HG03457 (cell line): ENCODE measurements at regions not wholly inside any gene's neighbourhood (a gene's known extent, or its start where the extent isn't known, plus 50 kb on each side); places are given as distances from the start of the nearest gene placed in this dataset.
"Not testable (repeated sequence)": the region's sequence is repeated elsewhere in the genome, so short reads cannot be mapped to it uniquely, and the experiment has no call there.

Experiments
- ATAC-seq: cut with Tn5 transposase; IDR thresholded peaks from one replicate; pipeline ENCODE4 v1.9.1; 2021; ENCODE audit warnings: moderate number of reproducible peaks; ENCODE audit not compliant: unreplicated experiment

DNA sequence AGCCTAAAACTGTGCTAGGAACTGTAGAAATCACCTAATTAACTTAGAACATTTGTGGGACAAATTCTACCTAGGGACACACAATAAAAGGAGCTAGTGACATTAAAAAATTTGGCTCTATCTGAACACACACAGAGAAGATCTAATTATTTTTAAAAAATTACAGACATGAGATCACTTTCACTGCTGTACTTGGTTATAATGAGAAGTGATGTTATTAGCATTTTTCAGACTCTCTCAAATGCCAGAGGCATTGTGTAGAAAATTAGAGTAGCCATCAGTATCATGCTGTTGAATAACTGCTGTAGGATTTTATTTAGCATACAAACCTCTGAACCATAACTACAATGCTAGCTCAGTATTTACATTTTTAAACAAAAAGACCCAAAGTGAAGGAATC lies 109.1 kb upstream of the ANK2 start:
- ATAC-seq = no peak

DNA sequence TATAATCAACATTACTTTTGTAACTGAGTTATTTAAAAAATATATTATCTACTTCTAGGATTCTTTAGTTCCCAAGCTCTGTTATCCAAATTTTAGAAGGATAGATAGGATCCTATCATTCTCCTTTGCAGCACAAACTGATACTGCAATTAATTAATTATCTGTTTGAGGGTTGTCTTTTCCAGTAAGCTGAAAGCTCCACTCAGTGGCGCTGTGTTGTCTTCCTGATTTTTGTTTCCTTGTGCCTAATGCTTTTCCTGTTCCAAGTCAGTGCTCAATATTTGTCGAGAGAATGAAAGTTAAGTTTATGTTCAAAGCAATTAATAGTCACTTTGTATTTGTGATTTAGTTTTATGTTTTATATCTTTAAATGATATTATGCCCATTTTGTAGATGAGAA lies 107.4 kb upstream of the ANK2 start:
- ATAC-seq = no peak

DNA sequence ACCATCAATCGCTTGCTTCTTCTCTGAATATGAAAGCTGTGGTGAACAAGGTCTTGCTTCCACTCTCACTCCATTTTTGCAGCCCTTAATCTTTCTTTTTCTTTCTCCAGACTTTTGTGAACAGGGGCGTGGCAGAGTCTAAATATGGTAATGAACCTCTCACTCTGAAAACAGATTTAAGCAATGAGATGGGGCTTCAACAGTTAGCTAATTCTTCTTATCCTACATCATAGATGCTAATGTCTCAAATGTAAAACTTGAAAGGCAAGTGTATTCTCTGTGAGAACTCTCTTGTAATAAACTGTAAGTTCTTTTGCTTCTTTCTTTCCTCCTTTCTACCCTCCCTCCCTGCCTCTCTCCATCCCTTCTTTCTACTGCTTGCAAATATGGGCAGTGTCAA lies 106.5 kb upstream of the ANK2 start:
- ATAC-seq = no peak

DNA sequence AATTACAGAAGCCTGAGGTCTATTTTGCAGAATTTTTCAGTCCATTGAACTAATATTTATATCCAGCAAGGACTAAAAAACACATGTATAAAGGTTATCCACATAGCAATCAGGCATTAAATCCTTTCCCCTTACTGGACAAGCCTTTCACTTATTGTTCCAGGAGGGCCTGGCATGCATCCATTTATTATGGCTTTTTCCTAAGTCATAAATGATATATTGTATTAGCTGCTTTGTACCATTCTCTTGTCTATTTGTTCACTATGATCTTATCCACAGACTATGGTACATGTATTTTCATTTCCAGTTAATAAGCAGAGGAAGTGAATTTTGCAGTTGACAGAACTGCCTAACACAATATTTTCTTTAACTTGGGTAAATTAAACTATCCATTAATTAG lies 105.4 kb upstream of the ANK2 start:
- no peak for ATAC-seq

DNA sequence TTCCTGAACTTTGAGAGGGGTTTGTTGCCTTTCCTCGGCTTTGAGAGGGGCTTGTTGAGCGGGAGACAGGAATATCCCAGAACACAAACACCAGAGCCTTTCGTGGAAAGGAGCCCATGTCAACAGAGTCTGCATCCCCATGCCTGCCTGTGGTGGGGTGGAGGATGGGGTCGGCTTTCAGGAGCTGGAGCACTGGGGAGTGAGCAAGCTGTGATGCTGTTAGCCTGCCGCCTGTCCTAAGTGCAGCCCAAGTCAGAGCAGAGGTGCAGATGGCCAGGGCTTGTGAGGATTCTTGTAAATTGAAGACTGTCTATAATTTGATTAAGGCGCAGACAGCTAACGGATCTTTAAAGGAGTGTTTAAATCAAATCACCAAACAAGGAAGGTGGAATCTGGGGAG lies 103.3 kb upstream of the ANK2 start:
- ATAC-seq = no peak

DNA sequence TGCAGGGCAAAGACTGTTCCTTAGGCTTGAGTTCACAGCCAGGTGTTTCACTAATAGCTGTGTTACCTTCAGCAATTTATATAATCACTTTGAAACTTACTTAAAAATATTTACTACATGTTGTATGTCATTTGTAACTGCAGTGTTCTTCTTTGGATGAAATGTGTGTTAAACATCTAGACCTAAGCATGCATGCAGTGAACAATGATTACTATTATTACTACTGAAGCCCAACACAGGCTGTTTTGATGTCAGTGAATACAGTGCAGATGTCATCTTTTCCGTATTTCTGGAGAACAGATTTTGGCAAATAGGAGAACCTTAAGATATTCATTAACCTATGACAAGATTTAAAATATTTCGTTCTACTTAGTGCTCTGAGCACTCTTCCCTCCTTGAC lies 101.8 kb upstream of the ANK2 start:
- no peak for ATAC-seq

DNA sequence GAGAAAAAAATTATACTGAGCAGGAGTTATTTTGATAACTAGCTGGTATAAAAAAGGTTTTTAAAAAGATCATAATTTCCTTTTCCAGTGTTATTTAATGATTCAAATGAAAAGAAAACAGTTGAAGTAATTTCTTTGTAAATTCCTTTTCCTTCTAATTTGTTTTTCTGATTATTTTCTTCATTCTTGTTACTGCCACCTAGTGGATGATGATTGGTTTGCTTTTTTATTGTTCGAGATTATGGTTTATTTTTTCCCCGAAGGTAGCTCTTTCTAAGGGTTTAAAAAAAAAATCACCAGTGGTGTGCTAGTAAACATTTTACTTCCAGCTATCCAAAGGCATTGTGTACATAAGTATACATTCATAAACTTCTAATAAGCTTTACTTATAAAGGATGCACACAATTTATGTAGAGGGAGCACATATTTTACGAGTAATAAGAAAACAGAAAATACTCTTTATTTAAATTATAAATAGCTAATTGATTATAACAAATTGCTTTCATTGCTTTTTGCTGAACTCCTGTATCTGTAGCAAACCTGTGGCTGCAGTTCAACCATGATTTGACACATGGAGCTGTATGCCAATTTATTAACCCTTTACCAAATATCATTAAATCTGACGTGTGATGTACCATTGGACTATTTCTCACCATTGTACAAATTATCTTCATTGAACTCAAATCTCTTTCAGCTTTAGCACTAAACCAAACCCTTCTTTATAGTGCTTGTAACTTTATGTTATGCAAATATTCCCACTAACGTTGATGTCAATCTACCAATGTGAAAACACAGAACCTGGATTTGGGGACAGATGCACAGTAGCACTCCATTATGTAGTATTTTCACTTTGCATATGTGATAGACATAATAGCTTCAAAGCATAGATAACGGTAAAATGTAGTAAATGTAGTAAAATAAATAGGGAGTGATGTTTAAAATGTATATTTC lies 97.8 kb upstream of the ANK2 start:
- ATAC-seq = no peak

DNA sequence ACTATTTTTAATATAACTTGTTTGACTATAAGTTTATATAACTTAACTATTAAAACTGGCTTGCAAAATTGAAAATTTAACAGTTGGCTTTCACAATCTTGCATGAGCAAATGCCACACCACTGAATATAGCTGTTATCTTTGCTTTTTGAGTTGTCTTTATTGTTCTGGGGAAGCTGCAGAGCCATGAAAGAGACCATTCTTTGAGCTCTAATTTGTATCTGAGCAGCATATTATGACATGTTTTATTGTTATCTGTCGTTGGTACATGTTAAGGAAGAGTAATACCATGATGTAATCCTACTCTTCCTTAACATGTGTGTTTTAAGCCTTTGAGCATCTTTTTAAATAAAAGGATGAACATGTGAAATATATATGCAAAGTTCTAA lies 97.1 kb upstream of the ANK2 start:
- ATAC-seq = no peak

DNA sequence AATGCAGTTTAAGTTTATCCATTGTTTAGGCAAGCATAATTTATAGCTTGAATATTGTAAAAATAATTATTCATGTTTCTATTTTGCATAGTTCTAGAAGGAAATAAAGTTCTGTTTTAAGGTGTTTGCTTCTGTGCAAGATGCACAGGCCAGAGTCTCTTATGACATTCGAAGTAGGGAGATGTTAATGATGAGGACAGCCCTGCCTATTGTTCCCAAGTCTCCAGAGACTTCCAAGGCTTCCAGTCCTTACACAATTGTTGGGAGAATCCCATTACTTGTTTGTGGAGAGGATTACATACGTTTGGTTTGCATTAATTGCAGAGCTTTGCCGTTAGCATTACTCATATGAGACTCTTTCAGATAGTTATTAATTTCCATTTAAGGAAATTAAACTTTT lies 96.2 kb upstream of the ANK2 start:
- ATAC-seq = no peak

DNA sequence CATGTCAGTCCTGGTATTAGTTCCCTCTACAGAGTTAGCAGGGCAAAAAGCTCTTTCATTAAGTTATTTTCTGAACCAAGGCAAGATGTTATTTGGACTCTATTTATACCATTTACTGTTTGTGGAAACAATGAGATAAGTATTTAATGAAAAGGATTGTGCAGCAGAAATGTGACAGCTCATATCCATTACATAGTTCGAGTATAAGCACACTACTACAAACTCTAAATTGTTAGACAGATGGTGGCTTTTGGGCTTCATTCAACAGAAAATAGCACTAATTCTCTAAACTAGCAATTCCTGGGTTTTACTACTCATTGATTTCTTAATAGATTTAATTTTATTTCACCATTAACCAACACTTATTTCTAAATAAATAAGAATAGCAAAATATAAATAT lies 95.2 kb upstream of the ANK2 start:
- ATAC-seq = no peak

DNA sequence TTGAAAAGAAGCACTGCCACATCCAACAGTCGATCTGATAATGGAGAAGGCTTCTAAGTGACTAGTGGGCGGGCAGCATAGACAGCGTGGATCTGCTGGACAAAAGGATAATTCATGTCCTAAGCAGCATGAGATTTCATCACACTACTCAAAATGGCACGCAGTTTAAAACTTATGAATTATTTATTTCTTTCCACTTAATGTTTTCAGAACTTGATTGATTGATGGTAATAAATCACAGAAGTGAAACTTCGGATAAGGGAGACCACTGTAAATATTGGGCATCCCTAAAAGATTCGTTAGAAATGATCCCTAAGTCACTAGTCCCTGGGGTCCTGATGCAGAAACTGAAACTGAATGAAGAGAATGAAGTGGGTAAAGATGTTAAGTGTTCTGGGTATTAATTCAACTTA lies 93.0 kb upstream of the ANK2 start:
- ATAC-seq = no peak

DNA sequence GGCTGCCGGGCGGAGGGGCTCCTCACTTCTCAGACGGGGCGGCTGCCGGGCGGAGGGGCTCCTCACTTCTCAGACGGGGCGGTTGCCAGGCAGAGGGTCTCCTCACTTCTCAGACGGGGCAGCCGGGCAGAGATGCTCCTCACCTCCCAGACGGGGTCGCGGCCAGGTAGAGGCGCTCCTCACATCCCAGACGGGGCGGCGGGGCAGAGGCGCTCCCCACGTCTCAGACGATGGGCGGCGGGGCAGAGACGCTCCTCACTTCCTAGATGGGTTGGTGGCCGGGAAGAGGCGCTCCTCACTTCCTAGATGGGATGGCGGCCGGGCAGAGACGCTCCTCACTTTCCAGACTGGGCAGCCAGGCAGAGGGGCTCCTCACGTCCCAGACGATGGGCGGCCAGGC lies 91.7 kb upstream of the ANK2 start:
- not testable (repeated sequence) for ATAC-seq

DNA sequence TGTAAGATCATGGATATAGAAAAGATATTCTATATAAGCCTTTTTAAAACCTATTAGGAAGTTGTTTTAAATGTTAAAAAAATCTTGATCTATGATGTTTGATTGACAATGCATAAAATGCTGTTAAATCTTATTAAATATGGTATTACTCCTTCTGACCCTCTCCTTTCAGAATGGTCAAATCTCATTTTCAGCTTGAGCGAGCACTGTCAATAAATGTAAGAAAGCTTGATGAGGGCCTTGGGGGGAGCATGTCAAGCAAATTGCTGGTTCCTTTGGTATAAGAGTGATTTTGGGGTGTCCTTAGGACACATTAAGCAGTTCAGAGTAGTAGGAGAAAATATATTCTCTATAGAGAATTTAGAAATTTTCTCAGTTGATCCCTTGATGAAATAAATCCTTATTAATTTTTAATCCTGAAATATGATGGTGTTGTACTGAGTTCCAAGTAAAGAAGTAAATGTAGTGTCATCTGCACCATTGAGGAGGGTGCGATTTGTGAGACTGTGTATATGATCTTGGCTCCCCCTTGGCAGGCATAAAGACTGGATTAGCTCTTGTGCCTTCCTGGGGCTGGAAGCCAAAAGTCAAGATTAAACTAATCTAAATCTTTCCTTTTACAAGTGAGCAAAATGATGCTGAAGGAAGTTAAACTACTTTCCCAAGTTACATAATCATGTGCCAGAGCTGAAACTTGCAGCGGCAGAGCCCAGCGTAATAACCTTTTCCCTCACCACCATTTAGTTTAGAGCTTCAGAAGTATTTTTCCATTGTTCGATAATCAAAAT lies 82.6 kb upstream of the ANK2 start:
- ATAC-seq = no peak

DNA sequence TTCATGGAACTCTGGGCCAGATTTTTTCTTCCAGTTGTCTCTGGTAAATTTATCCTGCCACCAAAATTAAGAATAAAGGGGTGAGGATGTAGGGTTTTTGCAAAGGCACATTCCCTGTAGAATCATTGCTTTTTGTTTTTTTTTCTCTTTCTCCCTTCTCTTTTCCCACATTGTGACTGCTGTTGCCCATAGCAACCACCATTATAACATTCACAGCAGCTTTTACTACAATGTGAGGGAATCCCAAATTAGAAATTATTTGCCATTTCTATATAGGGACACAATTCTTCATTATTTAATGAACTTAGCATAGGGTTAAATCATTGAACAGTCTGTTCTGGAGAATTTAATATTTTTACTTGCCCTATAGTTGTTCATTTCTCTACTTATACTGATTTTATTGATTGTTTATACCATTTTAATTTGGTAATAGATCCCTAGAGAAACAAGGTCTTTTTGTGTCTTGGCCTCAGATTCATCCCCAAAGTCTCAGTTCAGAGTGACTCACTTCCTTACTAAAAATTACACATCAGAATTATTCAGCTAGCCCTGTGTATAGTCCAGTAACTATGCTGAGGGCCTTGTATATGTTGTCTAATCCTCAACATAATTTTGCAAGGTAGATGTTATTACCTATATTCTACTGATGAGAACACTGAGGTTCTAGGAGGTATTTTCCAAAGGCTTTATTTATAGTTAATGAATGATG lies 80.8 kb upstream of the ANK2 start:
- ATAC-seq = no peak

DNA sequence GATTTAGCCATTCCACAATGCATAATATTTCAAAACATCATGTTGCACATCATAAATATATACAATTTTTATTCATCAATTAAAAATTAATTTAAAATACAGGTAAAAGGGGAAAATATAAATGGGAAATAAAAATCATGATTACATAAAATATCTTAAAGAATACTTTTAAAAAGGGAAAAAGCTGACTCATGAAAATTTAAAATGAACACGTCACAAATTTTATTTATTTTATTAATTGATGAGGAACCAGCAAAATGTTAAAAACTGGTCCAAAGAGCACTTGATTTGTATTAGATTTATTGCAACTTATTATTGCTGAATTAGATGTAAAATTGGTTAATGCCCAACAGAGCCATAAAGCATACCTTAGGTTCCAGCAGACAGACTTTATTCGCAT lies 78.5 kb upstream of the ANK2 start:
- no peak for ATAC-seq

DNA sequence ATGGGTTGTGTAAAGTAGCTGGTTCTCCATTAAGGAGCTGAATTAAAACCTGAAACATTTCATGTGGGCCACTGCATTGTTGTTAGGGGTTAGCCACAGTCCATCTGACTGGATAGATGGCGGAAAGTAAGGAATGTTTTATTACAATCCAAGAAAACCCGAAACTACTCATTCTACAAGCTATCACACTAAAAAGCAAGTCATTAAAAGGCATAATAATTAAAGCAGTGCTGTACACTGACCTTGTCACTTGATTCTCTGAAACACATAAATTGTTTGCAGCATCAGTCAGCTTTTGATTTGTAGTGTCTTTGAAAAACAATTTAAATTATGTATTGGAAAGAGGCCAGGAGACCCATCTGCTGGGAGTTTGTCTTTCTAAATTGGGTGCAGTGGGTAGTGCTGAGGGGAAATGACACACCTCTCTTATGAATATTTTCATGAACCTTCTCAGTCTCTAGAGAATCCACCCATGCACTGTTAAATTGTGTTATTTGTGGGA lies 75.7 kb upstream of the ANK2 start:
- no peak for ATAC-seq

DNA sequence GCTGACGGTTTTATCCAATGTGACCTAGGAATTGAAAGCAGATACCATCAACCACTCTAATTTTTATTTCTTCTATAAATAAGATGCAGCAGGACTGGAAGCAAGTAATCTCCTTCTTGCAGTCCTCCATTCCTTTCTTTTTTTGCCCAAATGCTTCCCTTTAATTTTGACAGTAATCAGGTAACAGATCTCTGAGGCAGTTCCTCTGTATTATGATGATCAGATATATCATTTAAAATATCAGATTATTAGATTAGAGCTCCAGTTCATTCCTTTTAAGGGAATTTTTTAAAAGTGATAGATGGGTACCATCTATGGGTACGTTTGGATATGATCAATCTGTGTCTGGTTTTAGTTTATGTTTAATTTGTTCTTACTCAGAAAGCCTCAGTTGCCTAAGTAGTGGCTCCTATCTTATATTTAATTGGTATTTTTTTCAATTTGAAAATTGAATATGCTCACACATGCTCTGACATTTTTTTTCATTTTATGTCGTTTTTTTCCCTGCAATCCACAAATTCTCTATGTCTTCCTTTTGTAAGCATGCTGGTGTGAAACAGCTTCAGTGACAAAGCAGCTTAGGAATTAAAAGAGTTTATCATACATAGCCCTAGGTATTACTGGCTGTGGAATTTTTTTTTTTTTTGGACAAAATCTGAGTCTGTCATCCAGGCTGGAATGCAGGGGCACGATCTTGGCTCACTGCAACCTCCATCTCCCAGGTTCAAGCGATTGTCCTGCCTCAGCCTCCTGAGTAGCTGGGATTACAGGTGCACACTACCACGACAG lies 73.7 kb upstream of the ANK2 start:
- no peak for ATAC-seq

DNA sequence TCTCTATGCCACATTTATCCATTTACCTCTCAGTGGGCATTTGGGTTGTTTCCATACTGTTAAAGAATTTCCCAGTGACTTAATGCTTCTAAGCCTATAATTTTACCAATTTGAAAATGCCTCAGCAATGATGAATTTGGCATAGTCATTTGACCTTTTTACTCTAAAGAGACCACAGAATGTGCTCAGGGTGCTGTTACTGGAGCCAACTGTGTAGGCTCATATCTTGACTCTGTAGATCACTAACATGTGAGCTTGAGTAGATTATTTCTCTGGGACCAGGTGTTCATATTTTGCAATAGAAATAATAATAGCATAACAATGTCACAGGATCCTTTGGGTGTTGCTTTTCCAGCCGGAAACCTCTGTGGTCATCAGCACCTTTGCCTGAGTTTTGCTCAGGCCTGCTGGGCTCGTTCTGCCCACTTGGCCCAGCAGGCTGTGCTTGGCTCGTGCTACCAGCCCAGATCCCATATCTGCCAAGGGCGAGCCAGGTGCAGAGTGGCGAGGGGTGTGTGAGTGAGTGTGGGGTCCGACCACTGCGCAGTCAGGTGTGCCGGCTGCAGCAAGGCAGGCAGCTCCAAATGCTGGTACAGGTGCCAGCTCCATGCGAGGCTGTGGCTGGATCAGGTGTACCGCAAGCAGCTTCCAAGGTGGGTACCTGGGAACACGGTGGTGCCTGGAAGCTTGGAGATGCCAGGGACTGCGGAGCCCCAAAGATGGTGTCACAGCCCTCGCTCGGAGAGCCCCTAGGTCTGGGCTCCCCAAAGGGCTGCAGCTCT lies 70.6 kb upstream of the ANK2 start:
- ATAC-seq = no peak

DNA sequence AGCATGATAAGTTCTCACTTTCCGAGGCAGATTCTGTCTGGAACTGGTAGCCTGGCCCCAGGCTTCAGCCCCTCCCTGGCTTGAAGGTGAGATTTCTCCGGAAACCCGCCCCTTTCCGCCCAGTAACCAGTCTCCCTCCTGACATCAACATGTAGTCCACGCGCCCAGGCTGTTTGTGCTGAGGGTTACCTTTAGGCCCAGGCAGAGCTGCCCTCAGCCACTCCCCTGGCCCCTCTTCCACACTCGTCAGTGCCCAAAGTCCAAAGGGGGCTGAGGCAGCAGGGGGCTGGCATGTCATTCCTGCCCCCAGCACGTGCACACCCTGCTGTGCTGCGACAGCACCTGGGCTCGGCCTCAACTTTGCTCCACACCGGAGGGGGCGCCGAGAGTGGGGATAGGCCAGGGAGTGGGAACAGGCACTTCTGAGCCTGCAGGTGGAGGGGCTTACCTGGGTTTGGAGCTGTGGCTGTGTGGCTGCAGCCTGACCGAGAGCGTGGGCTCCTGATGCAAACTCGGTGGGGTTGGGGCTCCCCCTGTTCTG lies 69.5 kb upstream of the ANK2 start:
- no peak for ATAC-seq

DNA sequence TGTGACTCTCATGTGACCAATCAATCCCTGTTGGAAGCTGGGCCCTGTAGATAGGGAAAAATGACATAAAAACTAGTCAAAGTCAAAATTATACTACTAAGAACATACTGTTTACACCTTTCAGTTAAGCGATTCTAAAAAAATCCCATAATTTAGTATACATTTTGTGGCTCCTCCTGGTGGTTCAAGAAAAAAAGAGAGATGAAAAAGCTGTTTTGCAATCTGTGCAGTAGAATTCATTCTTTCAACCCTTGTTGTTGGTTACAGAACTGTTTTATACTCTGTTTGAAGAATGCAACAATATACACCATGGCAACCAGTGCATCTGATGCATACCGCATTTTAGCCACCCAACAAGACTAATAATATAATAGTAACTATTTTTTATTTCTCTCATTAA lies 66.8 kb upstream of the ANK2 start:
- ATAC-seq = no peak
